ENCODE measurements at regions not wholly inside any gene's neighbourhood (a gene's known extent, or its start where the extent isn't known, plus 50 kb on each side); places are given as distances from the start of the nearest gene placed in this dataset.

DNA sequence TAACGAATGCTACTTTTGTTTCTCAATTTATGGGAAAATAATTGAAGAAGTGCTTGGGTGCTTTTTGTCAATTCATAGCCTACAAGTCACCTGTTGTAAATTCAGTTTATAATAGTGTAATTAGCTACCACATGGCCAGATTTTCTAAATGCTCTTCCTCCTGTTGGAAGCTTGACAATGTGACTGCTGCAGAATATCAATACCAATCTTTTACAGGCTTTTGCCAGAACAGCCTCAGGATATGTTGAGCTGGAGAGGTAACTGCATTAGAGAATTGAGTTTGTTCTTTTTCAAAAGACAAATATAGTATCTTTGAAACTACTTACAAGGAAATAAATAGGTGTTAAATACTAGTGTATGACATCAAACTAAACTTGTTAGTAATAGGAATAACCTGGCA is 277.8 kb downstream of the POU4F1 start:
- TF ChIP-seq EZH2 (IDR thresholded peaks at IDR 0.05; ENCODE audit: insufficient read depth, poor library complexity, severe bottlenecking) (no peak), EZH2phosphoT487 (IDR thresholded peaks at IDR 0.05; ENCODE audit: insufficient read depth, low read depth) (no peak)

All from GM23248 (cell line).